Testis (tissue), 2 donors: ENCODE measurements at regions not wholly inside any gene's neighbourhood (a gene's known extent, or its start where the extent isn't known, plus 50 kb on each side); places are given as distances from the start of the nearest gene placed in this dataset.

ENCODE experiments used
- DNase-seq: peaks from one replicate; pipeline ENCODE4 v3.0.0-alpha.2; 2019
- H3K27ac ChIP-seq, 2 donors: fragments of 200-600 bp; sonication (generic); one replicate each; pipeline ENCODE4 v1.5.1; 2019
- H3K27me3 ChIP-seq: fragments of 200-600 bp; sonication (generic); one replicate; pipeline ENCODE4 v1.5.1; 2019
- H3K36me3 ChIP-seq: fragments of 200-600 bp; sonication (generic); one replicate; pipeline ENCODE4 v1.5.1; 2017; ENCODE audit warnings: low read depth; ENCODE audit errors: missing control alignments
- H3K4me1 ChIP-seq: fragments of 200-600 bp; sonication (generic); one replicate; pipeline ENCODE4 v1.5.1; 2019
- H3K4me3 ChIP-seq, 2 donors: fragments of 200-600 bp; sonication (generic); one replicate each; pipeline ENCODE4 v1.5.1; 2017 to 2019
- H3K9me3 ChIP-seq: fragments of 200-600 bp; sonication (generic); one replicate; pipeline ENCODE4 v1.5.1; 2017
- POLR2A ChIP-seq: fragments of 450-650 bp; IDR thresholded peaks from one replicate; pipeline ENCODE4 v1.6.1; 2017; ENCODE audit warnings: antibody characterized with exemption, mild to moderate bottlenecking, moderate library complexity
- WGBS, 2 donors: methylation state at CpG; one replicate each; pipeline ENCODE4 v1.1.5; 2018; 5-methylcytosine and 5-hydroxymethylcytosine counted together
- intact Hi-C: fragments of 100-400 bp; cut with DNase I; formaldehyde crosslinking; loops from one replicate; pipeline ENCODE4 v1.15.1; 2023; ENCODE audit warnings: low total_unique reads
- TF ChIP-seq, protein P1 (sequence below), 3 experiments: fragments of 450-650 bp in 2 of 3; fragments of 200-600 bp in 1 of 3; sonication (generic) in 1 of 3; IDR thresholded peaks; one replicate each; pipeline ENCODE4 v1.5.1; 2016 to 2019; ENCODE audit warnings: antibody characterized with exemption in 3 of 3, mild to moderate bottlenecking in 2 of 3, moderate library complexity in 1 of 3

GRCh38 chr20:11459090-11459890 lies 458.4 kb upstream of the BTBD3 start:
- intact Hi-C loops, result no loop called here
- 53 to 60% methylated on average over 2 of the region's 2 CpGs for WGBS, 2 donors

DNA sequence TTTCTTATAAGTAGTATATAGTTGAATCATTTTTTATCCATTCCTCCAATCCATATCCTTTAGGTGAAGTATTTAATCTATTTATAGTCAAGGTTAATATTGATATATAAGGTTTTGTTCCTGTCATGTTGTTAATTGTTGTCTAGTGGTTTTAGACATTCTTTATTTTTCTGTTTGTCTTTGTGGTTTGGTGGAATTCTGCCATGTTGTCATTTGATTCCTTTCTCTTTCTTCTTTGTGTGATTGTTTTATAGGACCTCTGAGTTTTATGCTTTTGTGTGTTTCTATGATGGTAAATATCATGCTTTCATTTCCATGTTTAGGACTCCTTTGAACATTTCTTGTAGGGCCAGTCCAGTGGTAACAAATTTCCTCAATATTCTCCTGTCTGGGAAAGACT lies 450.3 kb upstream of the BTBD3 start:
- intact Hi-C loops, result no loop called here
- H3K4me1 ChIP-seq, result no peaks in the 10 kb centered on the region

More at GRCh38 chr20:11459090-11459890, 458.4 kb upstream of the BTBD3 start:
- H3K9me3 ChIP-seq, result no peaks in the 10 kb centered on the region
- no peaks in the 10 kb centered on the region for H3K27me3 ChIP-seq
- H3K36me3 ChIP-seq, result no peaks in the 10 kb centered on the region
- TF ChIP-seq, protein P1, sequence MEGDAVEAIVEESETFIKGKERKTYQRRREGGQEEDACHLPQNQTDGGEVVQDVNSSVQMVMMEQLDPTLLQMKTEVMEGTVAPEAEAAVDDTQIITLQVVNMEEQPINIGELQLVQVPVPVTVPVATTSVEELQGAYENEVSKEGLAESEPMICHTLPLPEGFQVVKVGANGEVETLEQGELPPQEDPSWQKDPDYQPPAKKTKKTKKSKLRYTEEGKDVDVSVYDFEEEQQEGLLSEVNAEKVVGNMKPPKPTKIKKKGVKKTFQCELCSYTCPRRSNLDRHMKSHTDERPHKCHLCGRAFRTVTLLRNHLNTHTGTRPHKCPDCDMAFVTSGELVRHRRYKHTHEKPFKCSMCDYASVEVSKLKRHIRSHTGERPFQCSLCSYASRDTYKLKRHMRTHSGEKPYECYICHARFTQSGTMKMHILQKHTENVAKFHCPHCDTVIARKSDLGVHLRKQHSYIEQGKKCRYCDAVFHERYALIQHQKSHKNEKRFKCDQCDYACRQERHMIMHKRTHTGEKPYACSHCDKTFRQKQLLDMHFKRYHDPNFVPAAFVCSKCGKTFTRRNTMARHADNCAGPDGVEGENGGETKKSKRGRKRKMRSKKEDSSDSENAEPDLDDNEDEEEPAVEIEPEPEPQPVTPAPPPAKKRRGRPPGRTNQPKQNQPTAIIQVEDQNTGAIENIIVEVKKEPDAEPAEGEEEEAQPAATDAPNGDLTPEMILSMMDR (IDR thresholded peaks at IDR 0.05), result no peak
- no peak for TF ChIP-seq POLR2A
- no peak overlapping the region for H3K27ac ChIP-seq
- H3K4me1 ChIP-seq, result no peaks in the 10 kb centered on the region
- H3K4me3 ChIP-seq, result no peak overlapping the region
- DNase-seq, result no peak

GRCh38 chr20:11468880-11469279 lies 448.8 kb upstream of the BTBD3 start:
- intact Hi-C loops, result no loop called here
- DNase-seq, result no peak
- no peaks in the 10 kb centered on the region for H3K4me1 ChIP-seq
- H3K27me3 ChIP-seq, result no peaks in the 10 kb centered on the region
- H3K4me3 ChIP-seq, result no peak overlapping the region
- 88 to 90% methylated on average over 2 of the region's 2 CpGs for WGBS, 2 donors
- no peaks in the 10 kb centered on the region for H3K36me3 ChIP-seq
- TF ChIP-seq POLR2A, result no peak
- TF ChIP-seq, protein P1 (IDR thresholded peaks at IDR 0.05), result no peak
- H3K27ac ChIP-seq, result no peak overlapping the region
- no peaks in the 10 kb centered on the region for H3K9me3 ChIP-seq

More for the DNA sequence above, 450.3 kb upstream of the BTBD3 start:
- H3K27me3 ChIP-seq, result no peaks in the 10 kb centered on the region
- DNase-seq, result no peak
- H3K4me3 ChIP-seq, result no peak overlapping the region
- no peaks in the 10 kb centered on the region for H3K36me3 ChIP-seq
- TF ChIP-seq, protein P1 (IDR thresholded peaks at IDR 0.05), result no peak
- no peak for TF ChIP-seq POLR2A
- H3K27ac ChIP-seq, result no peak overlapping the region
- H3K9me3 ChIP-seq, result no peaks in the 10 kb centered on the region

DNA sequence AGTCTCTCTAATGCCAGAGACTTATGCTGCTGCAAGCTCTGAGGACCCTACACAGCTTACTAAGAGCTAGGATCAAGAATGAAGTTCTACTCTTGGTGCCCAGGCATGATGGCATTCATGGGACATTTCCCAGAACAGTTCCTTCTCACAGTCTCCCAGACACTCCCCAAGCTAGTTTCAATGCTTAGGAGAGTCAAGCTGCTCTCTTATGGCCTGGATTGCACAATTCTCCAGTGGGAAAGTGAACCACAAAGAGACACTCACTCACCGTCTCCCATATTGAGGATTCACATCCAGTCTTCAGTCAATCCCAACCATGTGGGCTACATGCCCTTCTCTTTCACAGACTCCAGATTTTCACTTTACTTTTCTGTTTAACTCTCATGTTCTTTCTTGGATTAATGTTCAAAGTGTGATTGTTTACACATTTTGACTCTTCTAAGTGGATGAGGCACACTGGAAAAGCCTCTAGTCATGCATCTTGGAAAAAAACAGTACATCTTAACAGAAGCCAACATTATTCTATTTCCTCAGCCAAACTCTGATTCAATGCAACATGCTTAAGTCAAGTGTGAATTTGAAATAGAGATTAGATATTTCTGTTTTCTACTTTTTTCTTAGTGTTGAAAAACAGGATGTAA lies 447.8 kb upstream of the BTBD3 start:
- no peaks in the 10 kb centered on the region for H3K4me1 ChIP-seq
- no peak overlapping the region for H3K27ac ChIP-seq
- no peak for TF ChIP-seq POLR2A
- TF ChIP-seq, protein P1 (IDR thresholded peaks at IDR 0.05), result no peak
- H3K27me3 ChIP-seq, result no peaks in the 10 kb centered on the region
- no peaks in the 10 kb centered on the region for H3K36me3 ChIP-seq
- 65 to 87% methylated on average over 1 of the region's 1 CpG for whole genome bisulfite sequencing, 2 donors
- H3K4me3 ChIP-seq, result no peak overlapping the region
- H3K9me3 ChIP-seq, result no peaks in the 10 kb centered on the region
- intact Hi-C loops, result no loop called here
- DNase-seq, result no peak
